Neural crest cell (in vitro differentiated cells): ENCODE measurements at regions not wholly inside any gene's neighbourhood (a gene's known extent, or its start where the extent isn't known, plus 50 kb on each side); places are given as distances from the start of the nearest gene placed in this dataset.
"Not testable (repeated sequence)": the region's sequence is repeated elsewhere in the genome, so short reads cannot be mapped to it uniquely, and the experiment has no call there.

Source experiments
- DNase-seq: peaks from one replicate; pipeline ENCODE4 v3.0.0; 2021; ENCODE audit warnings: low read depth, mixed read lengths, low spot score
- H3K27ac Mint-ChIP-seq: one replicate; pipeline ENCODE4 v1.8.0; 2021; ENCODE audit warnings: mild to moderate bottlenecking, mixed read lengths; ENCODE audit not compliant: unreplicated experiment
- H3K27me3 Mint-ChIP-seq: 2 replicates; pipeline ENCODE4 v1.8.0; 2021; ENCODE audit warnings: low read depth, mild to moderate bottlenecking, mixed read lengths
- H3K36me3 Mint-ChIP-seq: 2 replicates; pipeline ENCODE4 v1.8.0; 2021; ENCODE audit warnings: low read depth, mild to moderate bottlenecking, mixed read lengths
- H3K4me1 Mint-ChIP-seq: 2 replicates; pipeline ENCODE4 v1.8.0; 2021; ENCODE audit warnings: mixed read lengths
- H3K4me3 Mint-ChIP-seq: one replicate; pipeline ENCODE4 v1.8.0; 2021; ENCODE audit warnings: mild to moderate bottlenecking, mixed read lengths
- H3K9me3 Mint-ChIP-seq: 2 replicates; pipeline ENCODE4 v1.8.0; 2021; ENCODE audit warnings: mixed read lengths
- TF ChIP-seq, protein P1 (sequence below): fragments of 200-600 bp; sonication (generic); conservative IDR thresholded peaks from 2 replicates; pipeline ENCODE4 v1.5.0; 2021; ENCODE audit warnings: antibody characterized with exemption, mild to moderate bottlenecking

GRCh38 chr10:51014680-51015389, 59.5 kb upstream of the PRKG1 start:
- Mint-ChIP-seq H3K9me3 (peaks cover 3% of the 10 kb centered on the region), H3K27ac (no peak overlapping the region), H3K4me3 (no peak overlapping the region), H3K36me3 (no peaks in the 10 kb centered on the region), H3K27me3 (no peaks in the 10 kb centered on the region), H3K4me1 (peaks cover 4% of the 10 kb centered on the region)
- TF ChIP-seq, protein P1, sequence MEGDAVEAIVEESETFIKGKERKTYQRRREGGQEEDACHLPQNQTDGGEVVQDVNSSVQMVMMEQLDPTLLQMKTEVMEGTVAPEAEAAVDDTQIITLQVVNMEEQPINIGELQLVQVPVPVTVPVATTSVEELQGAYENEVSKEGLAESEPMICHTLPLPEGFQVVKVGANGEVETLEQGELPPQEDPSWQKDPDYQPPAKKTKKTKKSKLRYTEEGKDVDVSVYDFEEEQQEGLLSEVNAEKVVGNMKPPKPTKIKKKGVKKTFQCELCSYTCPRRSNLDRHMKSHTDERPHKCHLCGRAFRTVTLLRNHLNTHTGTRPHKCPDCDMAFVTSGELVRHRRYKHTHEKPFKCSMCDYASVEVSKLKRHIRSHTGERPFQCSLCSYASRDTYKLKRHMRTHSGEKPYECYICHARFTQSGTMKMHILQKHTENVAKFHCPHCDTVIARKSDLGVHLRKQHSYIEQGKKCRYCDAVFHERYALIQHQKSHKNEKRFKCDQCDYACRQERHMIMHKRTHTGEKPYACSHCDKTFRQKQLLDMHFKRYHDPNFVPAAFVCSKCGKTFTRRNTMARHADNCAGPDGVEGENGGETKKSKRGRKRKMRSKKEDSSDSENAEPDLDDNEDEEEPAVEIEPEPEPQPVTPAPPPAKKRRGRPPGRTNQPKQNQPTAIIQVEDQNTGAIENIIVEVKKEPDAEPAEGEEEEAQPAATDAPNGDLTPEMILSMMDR = no peak
- no peak for DNase-seq

GRCh38 chr10:51015390-51015754, 58.9 kb upstream of the PRKG1 start:
- H3K4me1 Mint-ChIP-seq, H3K27ac Mint-ChIP-seq, H3K27me3 Mint-ChIP-seq, H3K4me3 Mint-ChIP-seq, DNase-seq, H3K9me3 Mint-ChIP-seq, H3K36me3 Mint-ChIP-seq: not testable (repeated sequence)

- TF ChIP-seq, protein P1 = no peak
- H3K4me1 Mint-ChIP-seq = no peaks in the 10 kb centered on the region
- H3K4me3 Mint-ChIP-seq = no peak overlapping the region
- no peak for DNase-seq
- no peaks in the 10 kb centered on the region for H3K27me3 Mint-ChIP-seq
- no peaks in the 10 kb centered on the region for H3K36me3 Mint-ChIP-seq
- no peak overlapping the region for H3K27ac Mint-ChIP-seq
- H3K9me3 Mint-ChIP-seq = no peaks in the 10 kb centered on the region
Measured at GRCh38 chr10:51020200-51020599, 54.1 kb upstream of the PRKG1 start.

- H3K27ac Mint-ChIP-seq = no peak overlapping the region
- no peaks in the 10 kb centered on the region for H3K4me1 Mint-ChIP-seq
- no peak overlapping the region for H3K4me3 Mint-ChIP-seq
- DNase-seq = no peak
- H3K27me3 Mint-ChIP-seq = peaks cover 3% of the 10 kb centered on the region
- TF ChIP-seq, protein P1 = no peak
- H3K9me3 Mint-ChIP-seq = no peaks in the 10 kb centered on the region
- no peaks in the 10 kb centered on the region for H3K36me3 Mint-ChIP-seq
Measured at GRCh38 chr10:51022933-51023585, 51.2 kb upstream of the PRKG1 start.

- Mint-ChIP-seq H3K27me3 (peaks cover 3% of the 10 kb centered on the region), H3K36me3 (no peaks in the 10 kb centered on the region), H3K4me3 (no peak overlapping the region), H3K4me1 (no peaks in the 10 kb centered on the region), H3K9me3 (no peaks in the 10 kb centered on the region), H3K27ac (no peak overlapping the region)
- TF ChIP-seq, protein P1 = no peak
- DNase-seq = no peak
Measured at GRCh38 chr10:51023636-51024035, 50.7 kb upstream of the PRKG1 start.
